ENCODE measurements at regions not wholly inside any gene's neighbourhood (a gene's known extent, or its start where the extent isn't known, plus 50 kb on each side); places are given as distances from the start of the nearest gene placed in this dataset.

DNA sequence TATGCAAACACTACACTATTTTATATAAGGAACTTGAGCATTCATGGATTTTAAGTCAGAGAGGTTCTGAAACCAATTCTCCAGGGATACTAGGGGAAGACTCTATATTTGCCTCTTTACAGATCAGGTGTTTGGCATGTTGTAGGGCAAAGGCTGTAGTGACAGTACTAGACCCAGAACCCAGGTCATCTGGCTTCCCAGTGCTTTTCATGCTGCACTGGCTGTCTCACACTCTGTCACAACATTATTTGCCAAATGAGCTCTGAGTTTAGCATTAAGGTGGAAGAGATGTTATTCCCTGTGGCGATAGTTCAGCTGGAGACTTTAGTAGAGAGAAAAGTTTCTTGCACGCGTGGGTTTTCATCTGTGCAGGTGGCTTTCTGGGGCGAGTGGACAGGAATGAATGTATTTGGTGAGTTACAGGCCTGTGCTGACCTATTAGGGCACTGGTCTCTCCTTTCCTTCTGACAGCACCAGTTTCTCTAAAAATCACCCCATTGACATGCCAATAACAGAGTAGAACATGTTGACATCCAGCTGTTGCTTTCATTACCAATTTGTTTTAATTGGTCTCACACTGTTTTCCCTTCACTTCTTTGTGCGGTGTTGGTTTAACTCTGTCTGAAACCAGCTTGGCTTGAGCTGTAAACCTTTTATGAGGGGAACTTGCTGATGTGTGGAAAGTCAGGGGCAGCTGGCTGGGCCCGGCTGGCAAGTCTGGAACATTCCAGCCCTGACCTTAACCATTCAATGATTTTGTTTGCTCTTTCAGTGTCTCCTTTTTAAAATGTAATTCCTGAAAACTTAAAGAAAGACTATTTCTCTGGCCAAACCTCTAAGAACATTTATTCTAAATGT is 643.0 kb upstream of the FAM98A start:
- H3K18ac ChIP-seq (ENCODE audit: extremely low read depth, low read length), result no peak overlapping the region
- 94% methylated on average over 6 of the region's 6 CpGs; no CpG with 5 or more reads in 1 of the 2 experiments for WGBS, 2 experiments (ENCODE audit: extremely low coverage in 1 of 2, insufficient coverage in 1 of 2, insufficient read length in 1 of 2, insufficient replicate concordance in 2 of 2, low coverage in 1 of 2, low lambda C conversion rate in 2 of 2, missing lambda C conversion rate in 1 of 2)
- H4K5ac ChIP-seq (ENCODE audit: insufficient read length, low read depth, low read length), result no peak overlapping the region
- no peak overlapping the region for H2AFZ ChIP-seq (ENCODE audit: low read length)
- H2AK5ac ChIP-seq (ENCODE audit: low read depth, low read length), result no peak overlapping the region
- no peak for DNase-seq (ENCODE audit: low read depth in 1 of 2, low spot score in 2 of 2)
- H3K9ac ChIP-seq (replicated peaks in 1 of 4; ENCODE audit: extremely low read depth in 1 of 4, low read depth in 3 of 4, low read length in 3 of 4), result no peak overlapping the region
- no peak overlapping the region for H3K4me3 ChIP-seq (ENCODE audit: extremely low read depth in 1 of 4, insufficient read depth in 2 of 4, low read depth in 3 of 4, low read length in 4 of 4)
- H2BK20ac ChIP-seq (ENCODE audit: low read length), result no peak overlapping the region
- no peaks in the 10 kb centered on the region for H3K4me1 ChIP-seq (replicated peaks in 1 of 4; ENCODE audit: control insufficient read depth in 3 of 4, insufficient read depth in 4 of 4, low read length in 3 of 4)
- no peak overlapping the region for H2BK12ac ChIP-seq (ENCODE audit: low read depth, low read length)
- no peak overlapping the region for H2BK15ac ChIP-seq (ENCODE audit: low read length)
- H3K27ac ChIP-seq (ENCODE audit: low read depth, low read length), result no peak overlapping the region
- H3K79me2 ChIP-seq (ENCODE audit: control insufficient read depth in 1 of 2, insufficient read depth in 2 of 2, low read length in 2 of 2), result no peaks in the 10 kb centered on the region
- H2BK5ac ChIP-seq (ENCODE audit: low read depth, low read length), result no peak overlapping the region
- CTCF ChIA-PET (ENCODE audit: partially characterized antibody), result interaction anchor here (0.9 to 2.0 kb wide), 3 partner anchors 10 to 496 kb away, joined by 3 to 5 read pairs (median 3); no protein-coding TSS in a partner anchor
- H3K56ac ChIP-seq (replicated peaks; ENCODE audit: insufficient read length, low read depth, low read length), result no peak overlapping the region
- H3K27me3 ChIP-seq (replicated peaks in 1 of 4; ENCODE audit: control insufficient read depth in 3 of 4, extremely low read depth in 1 of 4, insufficient read depth in 3 of 4, low read length in 3 of 4), result peaks cover 0 to 4% (median under 1%) of the 10 kb centered on the region in 4 experiments; a peak in 2 of 7 replicates
- H3K4me2 ChIP-seq (ENCODE audit: insufficient read depth in 1 of 2, low read depth in 2 of 2, low read length in 2 of 2), result no peak overlapping the region
- H3K9me3 ChIP-seq (ENCODE audit: insufficient read depth in 2 of 2, low read depth in 1 of 2, low read length in 1 of 2), result peaks cover 2 to 4% of the 10 kb centered on the region in 2 experiments; a peak in 2 of 4 replicates
- H4K20me1 ChIP-seq (replicated peaks in 1 of 2; ENCODE audit: control insufficient read depth in 1 of 2, insufficient read depth in 2 of 2, low read length in 2 of 2), result no peaks in the 10 kb centered on the region
- no peaks in the 10 kb centered on the region for H3K23me2 ChIP-seq (ENCODE audit: low read depth, low read length)
- H3K79me1 ChIP-seq (ENCODE audit: low read depth, low read length), result no peaks in the 10 kb centered on the region
- H3K36me3 ChIP-seq (ENCODE audit: control insufficient read depth in 2 of 4, insufficient read depth in 4 of 4, low read length in 3 of 4), result no peaks in the 10 kb centered on the region; a peak in 1 of 8 replicates
- no peak overlapping the region for H3K23ac ChIP-seq (ENCODE audit: insufficient read length)
- no peak overlapping the region for H4K91ac ChIP-seq (replicated peaks; ENCODE audit: insufficient read length, low read length)
- H3K14ac ChIP-seq (ENCODE audit: insufficient read length), result no peak overlapping the region
- no peak overlapping the region for H4K8ac ChIP-seq (ENCODE audit: extremely low read depth, insufficient read depth, low read length)
- FAIRE-seq, result no peak
- POLR2A ChIA-PET (ENCODE audit: partially characterized antibody), result no interaction called here
- H2BK120ac ChIP-seq (replicated peaks; ENCODE audit: low read depth, low read length), result no peak overlapping the region
- H3K4ac ChIP-seq (replicated peaks; ENCODE audit: insufficient read length, low read depth, low read length), result no peak overlapping the region
- TF ChIP-seq EP300 (IDR thresholded peaks at IDR 0.05; ENCODE audit: borderline replicate concordance in 1 of 2, low read depth in 2 of 2, low read length in 2 of 2) (no peak), RFX5 (IDR thresholded peaks at IDR 0.05; ENCODE audit: borderline replicate concordance, low read depth, low read length) (no peak), HDAC6 (IDR thresholded peaks at IDR 0.05; ENCODE audit: low read depth, low read length) (no peak), TBP (IDR thresholded peaks at IDR 0.05; ENCODE audit: low read depth, low read length) (no peak), NANOG (IDR thresholded peaks at IDR 0.05; ENCODE audit: insufficient read depth, low read depth, low read length, poor library complexity, severe bottlenecking) (peak; percentile 80), RNF2 (IDR thresholded peaks at IDR 0.05; ENCODE audit: borderline replicate concordance, low read depth, low read length, missing control alignments, poor library complexity, severe bottlenecking) (no peak), CREB1 (IDR thresholded peaks at IDR 0.05) (no peak), SIN3A (conservative IDR thresholded peaks at IDR 0.05 in 1 of 2, IDR thresholded peaks at IDR 0.05 in 1 of 2; ENCODE audit: low read depth in 1 of 2, low read length in 2 of 2) (0 out of 4 replicates have a peak, but pooled peaks of 1 of the 2 experiments have one; percentile 26)
- TF ChIP-seq, protein P1, sequence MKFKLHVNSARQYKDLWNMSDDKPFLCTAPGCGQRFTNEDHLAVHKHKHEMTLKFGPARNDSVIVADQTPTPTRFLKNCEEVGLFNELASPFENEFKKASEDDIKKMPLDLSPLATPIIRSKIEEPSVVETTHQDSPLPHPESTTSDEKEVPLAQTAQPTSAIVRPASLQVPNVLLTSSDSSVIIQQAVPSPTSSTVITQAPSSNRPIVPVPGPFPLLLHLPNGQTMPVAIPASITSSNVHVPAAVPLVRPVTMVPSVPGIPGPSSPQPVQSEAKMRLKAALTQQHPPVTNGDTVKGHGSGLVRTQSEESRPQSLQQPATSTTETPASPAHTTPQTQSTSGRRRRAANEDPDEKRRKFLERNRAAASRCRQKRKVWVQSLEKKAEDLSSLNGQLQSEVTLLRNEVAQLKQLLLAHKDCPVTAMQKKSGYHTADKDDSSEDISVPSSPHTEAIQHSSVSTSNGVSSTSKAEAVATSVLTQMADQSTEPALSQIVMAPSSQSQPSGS (IDR thresholded peaks at IDR 0.05; ENCODE audit: low read length), result no peak

Measured in H1 (cell line).